ENCODE measurements at regions not wholly inside any gene's neighbourhood (a gene's known extent, or its start where the extent isn't known, plus 50 kb on each side); places are given as distances from the start of the nearest gene placed in this dataset.
"Not testable (repeated sequence)": the region's sequence is repeated elsewhere in the genome, so short reads cannot be mapped to it uniquely, and the experiment has no call there.

DNA sequence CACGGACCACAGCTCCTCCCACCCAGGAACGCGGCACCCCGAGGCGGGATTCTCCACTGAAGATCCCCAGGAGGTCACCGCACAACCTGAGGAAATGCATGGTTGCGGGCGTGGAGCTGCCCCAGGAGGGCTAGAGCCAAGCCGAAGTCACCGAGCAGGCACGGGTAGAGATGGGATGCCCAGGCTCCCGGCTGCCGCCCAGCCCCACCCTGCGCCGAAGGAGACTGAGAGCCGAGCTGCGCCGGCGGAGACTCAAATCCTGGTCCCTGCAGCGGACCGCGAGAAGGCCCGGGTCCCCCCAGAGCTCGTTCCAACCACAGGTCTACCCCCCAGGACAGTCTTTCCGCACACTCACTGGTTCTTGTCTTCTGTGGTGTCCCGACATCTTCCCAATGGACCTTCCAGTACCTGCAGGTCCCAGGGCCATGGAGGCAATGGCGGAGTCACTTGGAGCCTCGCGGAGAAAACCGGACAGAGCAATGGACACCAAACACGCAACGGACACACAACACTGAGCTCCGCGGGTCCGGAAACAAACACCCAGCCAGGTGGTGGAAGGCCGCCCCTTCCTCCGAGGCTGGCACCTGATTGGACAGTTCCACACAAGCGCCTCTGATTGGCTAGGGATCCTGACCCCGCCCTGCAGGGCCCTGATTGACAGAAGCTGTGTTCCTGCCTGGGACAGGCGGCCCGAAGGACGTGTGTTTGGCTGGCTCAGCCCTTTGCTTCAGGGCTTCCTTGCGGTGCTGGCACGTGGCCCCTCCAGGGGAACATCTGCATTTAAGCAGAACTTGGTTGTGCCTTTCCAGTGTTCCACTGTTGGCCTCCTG, 331.9 kb upstream of the NUPR2 start:
- Mint-ChIP-seq H3K4me3 (no peak overlapping the region), H3K27ac (no peak overlapping the region), H3K27me3 (no peaks in the 10 kb centered on the region), H3K9me3 (peaks cover 21% of the 10 kb centered on the region), H3K36me3 (ENCODE audit: low read depth) (peaks cover 16% of the 10 kb centered on the region), H3K4me1 (ENCODE audit: low read depth) (no peaks in the 10 kb centered on the region)
- TF ChIP-seq, protein P1, sequence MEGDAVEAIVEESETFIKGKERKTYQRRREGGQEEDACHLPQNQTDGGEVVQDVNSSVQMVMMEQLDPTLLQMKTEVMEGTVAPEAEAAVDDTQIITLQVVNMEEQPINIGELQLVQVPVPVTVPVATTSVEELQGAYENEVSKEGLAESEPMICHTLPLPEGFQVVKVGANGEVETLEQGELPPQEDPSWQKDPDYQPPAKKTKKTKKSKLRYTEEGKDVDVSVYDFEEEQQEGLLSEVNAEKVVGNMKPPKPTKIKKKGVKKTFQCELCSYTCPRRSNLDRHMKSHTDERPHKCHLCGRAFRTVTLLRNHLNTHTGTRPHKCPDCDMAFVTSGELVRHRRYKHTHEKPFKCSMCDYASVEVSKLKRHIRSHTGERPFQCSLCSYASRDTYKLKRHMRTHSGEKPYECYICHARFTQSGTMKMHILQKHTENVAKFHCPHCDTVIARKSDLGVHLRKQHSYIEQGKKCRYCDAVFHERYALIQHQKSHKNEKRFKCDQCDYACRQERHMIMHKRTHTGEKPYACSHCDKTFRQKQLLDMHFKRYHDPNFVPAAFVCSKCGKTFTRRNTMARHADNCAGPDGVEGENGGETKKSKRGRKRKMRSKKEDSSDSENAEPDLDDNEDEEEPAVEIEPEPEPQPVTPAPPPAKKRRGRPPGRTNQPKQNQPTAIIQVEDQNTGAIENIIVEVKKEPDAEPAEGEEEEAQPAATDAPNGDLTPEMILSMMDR (IDR thresholded peaks at IDR 0.05): no peak
- Histone ChIP-seq H3K9me3 (ENCODE audit: control insufficient read depth in 1 of 2, insufficient read depth in 1 of 2, low read length in 2 of 2) (peaks cover 43 to 60% of the 10 kb centered on the region in 2 experiments), H3K4me3 (ENCODE audit: low read length) (no peak overlapping the region), H3K4me1 (ENCODE audit: insufficient read depth, low read length) (no peaks in the 10 kb centered on the region), H3K27me3 (ENCODE audit: control insufficient read depth in 1 of 2, insufficient read depth in 2 of 2, low read length in 2 of 2) (no peaks in the 10 kb centered on the region), H3K27ac (ENCODE audit: low read depth in 1 of 2, low read length in 2 of 2) (no peak overlapping the region), H3K36me3 (ENCODE audit: insufficient read depth, low read length) (no peaks in the 10 kb centered on the region)
- DNase-seq (no peak), ATAC-seq (ENCODE audit: poor library complexity) (no peak)
- CTCF ChIA-PET: no interaction called here
- POLR2A ChIA-PET: no interaction called here
- intact Hi-C loops (cut with DNase I, micrococcal nuclease): no loop called here

DNA sequence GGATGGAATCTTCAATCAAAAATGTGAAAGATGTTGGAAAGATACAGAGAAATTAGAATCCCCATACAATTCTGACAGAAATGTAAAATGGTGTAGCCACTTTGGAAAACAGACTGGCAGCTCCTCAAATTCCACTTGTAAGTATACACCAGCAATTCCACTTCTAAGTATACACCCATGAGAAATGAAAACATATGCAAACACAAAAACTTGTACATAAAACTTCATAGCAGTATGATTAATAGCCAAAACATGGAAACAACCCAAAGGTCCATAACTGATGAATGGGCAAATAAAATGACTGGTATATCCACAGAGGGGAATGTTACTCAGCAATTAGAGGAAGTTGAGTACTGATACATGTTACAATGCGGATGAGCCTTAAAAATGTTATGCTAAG, 304.3 kb upstream of the NUPR2 start:
- CTCF ChIA-PET; intact Hi-C loops (cut with DNase I, micrococcal nuclease); POLR2A ChIA-PET; H3K4me3 Mint-ChIP-seq; ATAC-seq (ENCODE audit: poor library complexity); H3K9me3 ChIP-seq (ENCODE audit: control insufficient read depth in 1 of 2, insufficient read depth in 1 of 2, low read length in 2 of 2); H3K4me3 ChIP-seq (ENCODE audit: low read length); H3K4me1 ChIP-seq (ENCODE audit: insufficient read depth, low read length); H3K27ac ChIP-seq (ENCODE audit: low read depth in 1 of 2, low read length in 2 of 2); H3K36me3 Mint-ChIP-seq (ENCODE audit: low read depth); DNase-seq; H3K4me1 Mint-ChIP-seq (ENCODE audit: low read depth); H3K27me3 Mint-ChIP-seq; H3K36me3 ChIP-seq (ENCODE audit: insufficient read depth, low read length); H3K27ac Mint-ChIP-seq; H3K27me3 ChIP-seq (ENCODE audit: control insufficient read depth in 1 of 2, insufficient read depth in 2 of 2, low read length in 2 of 2): not testable (repeated sequence)
- peaks cover 10% of the 10 kb centered on the region for H3K9me3 Mint-ChIP-seq

DNA sequence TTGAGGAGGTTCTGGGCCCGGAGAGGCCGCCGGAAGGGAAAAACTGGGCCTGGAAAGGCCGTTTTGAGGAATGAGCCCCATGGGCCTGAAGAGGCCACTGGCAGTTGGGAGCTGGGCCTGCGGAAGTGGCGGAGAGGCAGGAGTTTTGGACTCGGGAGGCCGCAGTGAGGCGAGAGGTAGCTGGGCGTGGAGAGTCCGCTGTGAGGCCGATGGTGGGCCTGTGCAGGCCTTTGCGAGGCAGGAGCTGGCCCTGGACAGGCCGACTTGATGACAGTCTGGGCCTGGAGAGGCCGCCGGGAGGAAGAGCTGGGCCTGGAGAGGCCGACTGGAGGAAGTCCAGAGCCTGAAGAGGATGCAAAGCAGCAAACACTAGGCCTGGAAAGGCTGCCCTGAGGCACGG, 259.0 kb upstream of the NUPR2 start:
- Histone ChIP-seq H3K27me3 (ENCODE audit: control insufficient read depth in 1 of 2, insufficient read depth in 2 of 2, low read length in 2 of 2) (no peaks in the 10 kb centered on the region), H3K4me1 (ENCODE audit: insufficient read depth, low read length) (no peaks in the 10 kb centered on the region), H3K9me3 (ENCODE audit: control insufficient read depth in 1 of 2, insufficient read depth in 1 of 2, low read length in 2 of 2) (peaks cover 0 to 30% of the 10 kb centered on the region in 2 experiments), H3K36me3 (ENCODE audit: insufficient read depth, low read length) (no peaks in the 10 kb centered on the region), H3K27ac (ENCODE audit: low read depth in 1 of 2, low read length in 2 of 2) (no peak overlapping the region), H3K4me3 (ENCODE audit: low read length) (no peak overlapping the region)
- Mint-ChIP-seq H3K36me3 (ENCODE audit: low read depth) (no peaks in the 10 kb centered on the region), H3K4me1 (ENCODE audit: low read depth) (no peaks in the 10 kb centered on the region), H3K4me3 (no peak overlapping the region), H3K27ac (no peak overlapping the region), H3K27me3 (no peaks in the 10 kb centered on the region), H3K9me3 (no peaks in the 10 kb centered on the region)
- ChIA-PET POLR2A (no interaction called here), CTCF (no interaction called here)
- TF ChIP-seq, protein P1 (IDR thresholded peaks at IDR 0.05): no peak
- intact Hi-C loops (cut with DNase I, micrococcal nuclease): no loop called here
- ATAC-seq (ENCODE audit: poor library complexity): no peak
- no peak for DNase-seq

DNA sequence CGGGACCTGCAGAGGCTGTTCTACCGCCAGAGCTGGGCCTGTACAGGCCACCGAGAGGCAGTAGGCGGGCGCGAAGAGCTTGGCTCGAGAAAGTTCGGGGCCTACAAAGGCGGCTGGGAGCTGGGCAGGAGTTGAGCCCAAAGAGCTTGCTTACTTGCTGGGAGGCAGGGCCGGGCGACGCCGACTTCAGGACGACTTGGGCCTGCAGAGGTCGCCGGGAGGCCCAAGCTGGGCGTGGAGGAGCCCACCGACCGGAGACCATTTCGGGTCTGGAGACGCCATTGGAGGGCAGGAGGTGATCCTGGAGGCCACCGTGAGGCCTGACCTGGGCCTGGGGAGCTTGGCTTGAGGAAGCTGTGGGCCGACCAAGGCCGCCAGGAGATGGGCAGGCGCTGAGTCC, 258.4 kb upstream of the NUPR2 start:
- H3K27ac Mint-ChIP-seq; CTCF ChIA-PET; H3K27me3 Mint-ChIP-seq; H3K4me3 ChIP-seq (ENCODE audit: low read length); ATAC-seq (ENCODE audit: poor library complexity); H3K9me3 Mint-ChIP-seq; H3K27ac ChIP-seq (ENCODE audit: low read depth in 1 of 2, low read length in 2 of 2); POLR2A ChIA-PET; DNase-seq; H3K4me1 ChIP-seq (ENCODE audit: insufficient read depth, low read length); H3K36me3 ChIP-seq (ENCODE audit: insufficient read depth, low read length); H3K4me3 Mint-ChIP-seq; H3K36me3 Mint-ChIP-seq (ENCODE audit: low read depth); H3K27me3 ChIP-seq (ENCODE audit: control insufficient read depth in 1 of 2, insufficient read depth in 2 of 2, low read length in 2 of 2); H3K4me1 Mint-ChIP-seq (ENCODE audit: low read depth); intact Hi-C loops (cut with DNase I, micrococcal nuclease): not testable (repeated sequence)
- peaks cover 0 to 35% of the 10 kb centered on the region in 2 experiments for H3K9me3 ChIP-seq (ENCODE audit: control insufficient read depth in 1 of 2, insufficient read depth in 1 of 2, low read length in 2 of 2)

DNA sequence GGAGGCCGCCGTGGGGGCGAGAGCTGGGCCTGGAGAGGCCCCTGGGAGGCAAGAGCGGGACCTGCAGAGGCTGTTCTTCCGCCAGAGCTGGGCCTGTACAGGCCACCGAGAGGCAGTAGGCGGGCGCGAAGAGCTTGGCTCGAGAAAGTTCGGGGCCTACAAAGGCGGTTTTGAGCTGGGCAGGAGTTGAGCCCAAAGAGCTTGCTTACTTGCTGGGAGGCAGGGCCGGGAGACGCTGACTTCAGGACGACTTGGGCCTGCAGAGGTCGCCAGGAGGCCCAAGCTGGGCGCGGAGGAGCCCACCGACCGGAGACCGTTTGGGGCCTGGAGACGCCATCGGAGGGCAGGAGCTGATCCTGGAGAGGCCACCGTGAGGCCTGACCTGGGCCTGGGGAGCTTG, 257.1 kb upstream of the NUPR2 start:
- POLR2A ChIA-PET; H3K36me3 ChIP-seq (ENCODE audit: insufficient read depth, low read length); H3K27ac ChIP-seq (ENCODE audit: low read depth in 1 of 2, low read length in 2 of 2); H3K27me3 Mint-ChIP-seq; H3K4me3 Mint-ChIP-seq; H3K4me1 Mint-ChIP-seq (ENCODE audit: low read depth); H3K4me3 ChIP-seq (ENCODE audit: low read length); intact Hi-C loops (cut with DNase I, micrococcal nuclease); H3K4me1 ChIP-seq (ENCODE audit: insufficient read depth, low read length); H3K27me3 ChIP-seq (ENCODE audit: control insufficient read depth in 1 of 2, insufficient read depth in 2 of 2, low read length in 2 of 2); H3K9me3 Mint-ChIP-seq; ATAC-seq (ENCODE audit: poor library complexity); H3K36me3 Mint-ChIP-seq (ENCODE audit: low read depth); CTCF ChIA-PET; H3K27ac Mint-ChIP-seq: not testable (repeated sequence)
- H3K9me3 ChIP-seq (ENCODE audit: control insufficient read depth in 1 of 2, insufficient read depth in 1 of 2, low read length in 2 of 2): peaks cover 0 to 49% of the 10 kb centered on the region in 2 experiments
- DNase-seq: peak; percentile 8 to 62 (median 50)

DNA sequence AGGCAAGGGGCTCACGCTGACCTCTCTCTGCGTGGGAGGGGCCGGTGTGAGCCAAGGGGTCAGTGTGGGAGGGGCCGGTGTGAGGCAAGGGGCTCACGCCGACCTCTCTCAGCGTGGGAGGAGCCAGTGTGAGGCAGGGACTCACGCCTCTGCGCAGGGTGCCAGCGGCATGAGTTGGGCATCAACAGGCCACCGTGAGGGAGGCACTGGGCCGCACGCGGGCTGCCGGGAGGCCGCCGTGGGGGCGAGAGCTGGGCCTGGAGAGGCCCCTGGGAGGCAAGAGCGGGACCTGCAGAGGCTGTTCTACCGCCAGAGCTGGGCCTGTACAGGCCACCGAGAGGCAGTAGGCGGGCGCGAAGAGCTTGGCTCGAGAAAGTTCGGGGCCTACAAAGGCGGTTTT, 255.6 kb upstream of the NUPR2 start:
- CTCF ChIA-PET; H3K27me3 ChIP-seq (ENCODE audit: control insufficient read depth in 1 of 2, insufficient read depth in 2 of 2, low read length in 2 of 2); H3K9me3 Mint-ChIP-seq; H3K36me3 ChIP-seq (ENCODE audit: insufficient read depth, low read length); POLR2A ChIA-PET; H3K27me3 Mint-ChIP-seq; H3K27ac ChIP-seq (ENCODE audit: low read depth in 1 of 2, low read length in 2 of 2); ATAC-seq (ENCODE audit: poor library complexity); H3K4me1 Mint-ChIP-seq (ENCODE audit: low read depth); H3K4me3 Mint-ChIP-seq; H3K4me1 ChIP-seq (ENCODE audit: insufficient read depth, low read length); H3K36me3 Mint-ChIP-seq (ENCODE audit: low read depth); H3K4me3 ChIP-seq (ENCODE audit: low read length); intact Hi-C loops (cut with DNase I, micrococcal nuclease); H3K27ac Mint-ChIP-seq: not testable (repeated sequence)
- peak in 6 of 14 experiments; percentile 14 to 63 (median 24) for DNase-seq
- H3K9me3 ChIP-seq (ENCODE audit: control insufficient read depth in 1 of 2, insufficient read depth in 1 of 2, low read length in 2 of 2): peaks cover 0 to 59% of the 10 kb centered on the region in 2 experiments

Measured in CD4-positive, alpha-beta T cell (primary cell).